Gastrocnemius medialis (tissue), 4 donors: ENCODE measurements at regions not wholly inside any gene's neighbourhood (a gene's known extent, or its start where the extent isn't known, plus 50 kb on each side); places are given as distances from the start of the nearest gene placed in this dataset.

Source experiments
- POLR2A ChIP-seq, 2 donors: fragments of 450-650 bp; IDR thresholded peaks; one replicate each; pipeline ENCODE4 v1.6.1; 2017; ENCODE audit warnings: antibody characterized with exemption in 2 of 2, mild to moderate bottlenecking in 2 of 2, moderate library complexity in 2 of 2
- TF ChIP-seq, protein P1 (sequence below), 5 experiments: fragments of 450-650 bp in 3 of 5; fragments of 200-600 bp in 2 of 5; sonication (generic) in 2 of 5; IDR thresholded peaks in 4 of 5; conservative IDR thresholded peaks in 1 of 5; 1 replicate in 4 of 5; 2 replicates in 1 of 5; pipeline ENCODE4 v1.5.1; 2016 to 2019; ENCODE audit warnings: antibody characterized with exemption in 5 of 5, mild to moderate bottlenecking in 3 of 5, moderate library complexity in 3 of 5

DNA sequence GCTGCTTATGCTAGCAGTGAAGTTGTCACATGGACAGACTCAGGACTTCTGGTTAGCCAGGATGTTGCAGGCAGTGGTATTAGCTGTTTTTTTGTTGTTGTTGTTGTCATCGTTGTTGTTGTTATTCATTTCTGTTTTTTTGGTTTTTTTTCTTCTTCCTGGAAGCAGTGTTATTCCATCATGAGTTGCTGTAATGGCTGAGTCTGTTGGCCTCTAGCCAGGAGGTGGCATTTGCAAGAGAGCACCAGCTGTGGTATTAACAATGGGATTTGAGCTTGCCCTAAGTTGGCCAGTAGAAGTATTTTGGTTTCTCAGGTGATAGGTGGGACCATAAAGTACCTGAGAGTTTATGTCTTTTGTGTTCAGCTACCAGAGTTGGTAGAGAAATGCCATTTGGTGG, 561.1 kb downstream of the KCTD16 start:
- TF ChIP-seq, protein P1, sequence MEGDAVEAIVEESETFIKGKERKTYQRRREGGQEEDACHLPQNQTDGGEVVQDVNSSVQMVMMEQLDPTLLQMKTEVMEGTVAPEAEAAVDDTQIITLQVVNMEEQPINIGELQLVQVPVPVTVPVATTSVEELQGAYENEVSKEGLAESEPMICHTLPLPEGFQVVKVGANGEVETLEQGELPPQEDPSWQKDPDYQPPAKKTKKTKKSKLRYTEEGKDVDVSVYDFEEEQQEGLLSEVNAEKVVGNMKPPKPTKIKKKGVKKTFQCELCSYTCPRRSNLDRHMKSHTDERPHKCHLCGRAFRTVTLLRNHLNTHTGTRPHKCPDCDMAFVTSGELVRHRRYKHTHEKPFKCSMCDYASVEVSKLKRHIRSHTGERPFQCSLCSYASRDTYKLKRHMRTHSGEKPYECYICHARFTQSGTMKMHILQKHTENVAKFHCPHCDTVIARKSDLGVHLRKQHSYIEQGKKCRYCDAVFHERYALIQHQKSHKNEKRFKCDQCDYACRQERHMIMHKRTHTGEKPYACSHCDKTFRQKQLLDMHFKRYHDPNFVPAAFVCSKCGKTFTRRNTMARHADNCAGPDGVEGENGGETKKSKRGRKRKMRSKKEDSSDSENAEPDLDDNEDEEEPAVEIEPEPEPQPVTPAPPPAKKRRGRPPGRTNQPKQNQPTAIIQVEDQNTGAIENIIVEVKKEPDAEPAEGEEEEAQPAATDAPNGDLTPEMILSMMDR (IDR thresholded peaks at IDR 0.05 in 4 of 5, conservative IDR thresholded peaks at IDR 0.05 in 1 of 5) = no peak
- no peak for TF ChIP-seq POLR2A (IDR thresholded peaks at IDR 0.05)
